Gastroesophageal sphincter (tissue), 3 donors: ENCODE measurements at regions not wholly inside any gene's neighbourhood (a gene's known extent, or its start where the extent isn't known, plus 50 kb on each side); places are given as distances from the start of the nearest gene placed in this dataset.

ENCODE experiments used
- EP300 ChIP-seq: sonication (generic); formaldehyde crosslinking; IDR thresholded peaks from one replicate; pipeline ENCODE4 v1.6.1; 2017; ENCODE audit warnings: antibody characterized with exemption, mild to moderate bottlenecking
- POLR2A ChIP-seq, 2 donors: fragments of 450-650 bp; IDR thresholded peaks; one replicate each; pipeline ENCODE4 v1.6.1; 2017; ENCODE audit warnings: antibody characterized with exemption in 2 of 2, mild to moderate bottlenecking in 2 of 2, moderate library complexity in 1 of 2
- POLR2AphosphoS5 ChIP-seq: sonication (generic); formaldehyde crosslinking; IDR thresholded peaks from one replicate; pipeline ENCODE4 v1.6.1; 2017; ENCODE audit warnings: antibody characterized with exemption
- TF ChIP-seq, protein P1 (sequence below), 4 experiments: fragments of 200-600 bp in 2 of 4; fragments of 450-650 bp in 2 of 4; sonication (generic) in 1 of 4; IDR thresholded peaks; one replicate each; pipeline ENCODE4 v1.5.1; 2017 to 2019; ENCODE audit warnings: antibody characterized with exemption in 4 of 4, mild to moderate bottlenecking in 2 of 4, moderate library complexity in 2 of 4

DNA sequence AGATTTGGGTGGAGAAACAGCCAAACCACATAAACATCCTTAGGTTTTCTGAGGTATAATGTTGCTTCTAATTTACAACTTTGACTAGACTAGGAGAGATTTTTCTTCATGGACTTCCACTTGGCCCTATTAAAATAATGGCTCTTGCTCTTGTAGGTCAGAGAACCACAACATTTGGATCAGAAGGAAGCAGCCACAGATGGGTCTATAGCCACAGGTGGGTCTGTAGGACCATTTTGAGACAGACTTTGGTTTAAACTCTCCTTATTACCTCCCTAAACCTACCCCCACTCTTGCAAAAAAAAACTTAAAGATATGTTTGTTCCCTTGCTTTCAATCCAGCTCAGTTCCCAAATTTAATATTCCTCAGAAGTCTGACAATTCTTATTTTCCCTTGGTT lies 1260.8 kb downstream of the GATA3 start:
- TF ChIP-seq, protein P1, sequence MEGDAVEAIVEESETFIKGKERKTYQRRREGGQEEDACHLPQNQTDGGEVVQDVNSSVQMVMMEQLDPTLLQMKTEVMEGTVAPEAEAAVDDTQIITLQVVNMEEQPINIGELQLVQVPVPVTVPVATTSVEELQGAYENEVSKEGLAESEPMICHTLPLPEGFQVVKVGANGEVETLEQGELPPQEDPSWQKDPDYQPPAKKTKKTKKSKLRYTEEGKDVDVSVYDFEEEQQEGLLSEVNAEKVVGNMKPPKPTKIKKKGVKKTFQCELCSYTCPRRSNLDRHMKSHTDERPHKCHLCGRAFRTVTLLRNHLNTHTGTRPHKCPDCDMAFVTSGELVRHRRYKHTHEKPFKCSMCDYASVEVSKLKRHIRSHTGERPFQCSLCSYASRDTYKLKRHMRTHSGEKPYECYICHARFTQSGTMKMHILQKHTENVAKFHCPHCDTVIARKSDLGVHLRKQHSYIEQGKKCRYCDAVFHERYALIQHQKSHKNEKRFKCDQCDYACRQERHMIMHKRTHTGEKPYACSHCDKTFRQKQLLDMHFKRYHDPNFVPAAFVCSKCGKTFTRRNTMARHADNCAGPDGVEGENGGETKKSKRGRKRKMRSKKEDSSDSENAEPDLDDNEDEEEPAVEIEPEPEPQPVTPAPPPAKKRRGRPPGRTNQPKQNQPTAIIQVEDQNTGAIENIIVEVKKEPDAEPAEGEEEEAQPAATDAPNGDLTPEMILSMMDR (IDR thresholded peaks at IDR 0.05) = no peak
- TF ChIP-seq POLR2A (IDR thresholded peaks at IDR 0.05) (no peak), POLR2AphosphoS5 (no peak), EP300 (no peak)
